CD4-positive, alpha-beta T cell (primary cell): ENCODE measurements at regions not wholly inside any gene's neighbourhood (a gene's known extent, or its start where the extent isn't known, plus 50 kb on each side); places are given as distances from the start of the nearest gene placed in this dataset.

Source experiments
- ATAC-seq: fragments of 200-7000 bp; cut with Tn5 transposase; one replicate; pipeline ENCODE4 v1.10.0; 2022; ENCODE audit warnings: mild to moderate bottlenecking; ENCODE audit not compliant: poor library complexity
- CTCF ChIA-PET: fragments of 350-600 bp; sonication (Branson Sonifier 250); formaldehyde crosslinking; loops from one replicate; lab custom pipeline; 2021; ENCODE audit warnings: antibody characterized with exemption, inconsistent platforms; lab: Charles Lee
- POLR2A ChIA-PET: fragments of 350-600 bp; sonication (Branson Sonifier 250); formaldehyde crosslinking; loops from one replicate; lab custom pipeline; 2021; ENCODE audit warnings: antibody characterized with exemption, inconsistent platforms; lab: Charles Lee
- DNase-seq, 14 experiments: peaks; one replicate each; pipeline ENCODE4 v3.0.0-alpha.2; 2013 to 2020; ENCODE audit warnings: mixed read lengths in 2 of 14
- H3K27ac ChIP-seq, 2 donors: one replicate each; pipeline versions ENCODE4 v1.5.1 to v1.7.0; 2013; ENCODE audit warnings: low read length in 2 of 2, low read depth in 1 of 2, mild to moderate bottlenecking in 1 of 2
- H3K27me3 ChIP-seq, 2 experiments: 1 replicate in 1 of 2; 2 replicates in 1 of 2; pipeline versions ENCODE4 v1.6.1 to v1.7.0; 2013; ENCODE audit warnings: low read length in 2 of 2, control low read depth in 1 of 2, mild to moderate bottlenecking in 1 of 2, moderate library complexity in 1 of 2; ENCODE audit not compliant: insufficient read depth in 2 of 2, control insufficient read depth in 1 of 2
- H3K36me3 ChIP-seq: one replicate; pipeline ENCODE4 v1.6.1; 2013; ENCODE audit warnings: low read length, control low read depth; ENCODE audit not compliant: insufficient read depth
- H3K4me1 ChIP-seq: one replicate; pipeline ENCODE4 v1.6.1; 2013; ENCODE audit warnings: low read length, control low read depth; ENCODE audit not compliant: insufficient read depth
- H3K4me3 ChIP-seq: one replicate; pipeline ENCODE4 v1.5.1; 2013; ENCODE audit warnings: mild to moderate bottlenecking, low read length, moderate library complexity
- H3K9me3 ChIP-seq, 2 experiments: 1 replicate in 1 of 2; 2 replicates in 1 of 2; pipeline versions ENCODE4 v1.6.1 to v1.7.0; 2013; ENCODE audit warnings: low read length in 2 of 2, mild to moderate bottlenecking in 2 of 2, control low read depth in 1 of 2, moderate library complexity in 1 of 2; ENCODE audit not compliant: control insufficient read depth in 1 of 2, insufficient read depth in 1 of 2
- H3K27ac Mint-ChIP-seq: one replicate; pipeline ENCODE4 v1.8.0; 2020; ENCODE audit warnings: mixed read lengths
- H3K27me3 Mint-ChIP-seq: one replicate; pipeline ENCODE4 v1.8.0; 2021; ENCODE audit warnings: mixed read lengths
- H3K36me3 Mint-ChIP-seq: one replicate; pipeline ENCODE4 v1.8.0; 2021; ENCODE audit warnings: low read depth, mixed read lengths
- H3K4me1 Mint-ChIP-seq: one replicate; pipeline ENCODE4 v1.8.0; 2021; ENCODE audit warnings: low read depth, mixed read lengths
- H3K4me3 Mint-ChIP-seq: one replicate; pipeline ENCODE4 v1.8.0; 2020; ENCODE audit warnings: mild to moderate bottlenecking, mixed read lengths
- H3K9me3 Mint-ChIP-seq: one replicate; pipeline ENCODE4 v1.8.0; 2020; ENCODE audit warnings: mixed read lengths
- intact Hi-C, 2 experiments: fragments of 100-400 bp; cut with DNase I in 1 of 2; cut with micrococcal nuclease in 1 of 2; formaldehyde crosslinking; loops; one replicate each; pipeline versions ENCODE4 v1.15.1 to v1.9.0; 2023 to 2025; cut with DNase I, micrococcal nuclease
- TF ChIP-seq, protein P1 (sequence below): fragments of 200-600 bp; IDR thresholded peaks from one replicate; pipeline ENCODE4 v1.8.0; 2022; ENCODE audit warnings: antibody characterized with exemption, mild to moderate bottlenecking

DNA sequence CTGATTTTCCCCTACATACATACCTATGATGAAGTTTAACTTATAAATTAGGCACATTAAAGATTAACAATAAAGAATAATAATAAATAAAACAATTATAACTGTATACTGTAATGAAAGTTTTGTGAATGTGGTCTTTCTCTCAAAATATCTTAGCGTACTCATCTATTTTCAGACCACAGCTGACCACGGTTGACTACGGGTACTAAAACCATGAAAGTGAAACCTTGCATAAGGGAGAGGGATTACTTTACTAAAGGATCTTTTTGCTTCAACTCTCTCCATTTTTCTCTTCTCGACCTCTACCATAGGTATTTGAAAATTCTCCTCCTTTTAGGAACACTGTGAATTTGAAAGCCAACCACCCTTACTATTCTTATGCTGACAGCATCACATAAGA lies 475.5 kb downstream of the CETN3 start:
- Mint-ChIP-seq H3K4me1 (no peaks in the 10 kb centered on the region), H3K9me3 (peaks cover 9% of the 10 kb centered on the region), H3K27ac (no peak overlapping the region), H3K4me3 (no peak overlapping the region), H3K36me3 (no peaks in the 10 kb centered on the region), H3K27me3 (no peaks in the 10 kb centered on the region)
- ATAC-seq, result no peak
- Histone ChIP-seq H3K27me3 (no peaks in the 10 kb centered on the region), H3K27ac (no peak overlapping the region), H3K4me3 (no peak overlapping the region), H3K4me1 (no peaks in the 10 kb centered on the region), H3K36me3 (no peaks in the 10 kb centered on the region), H3K9me3 (no peaks in the 10 kb centered on the region)
- TF ChIP-seq, protein P1, sequence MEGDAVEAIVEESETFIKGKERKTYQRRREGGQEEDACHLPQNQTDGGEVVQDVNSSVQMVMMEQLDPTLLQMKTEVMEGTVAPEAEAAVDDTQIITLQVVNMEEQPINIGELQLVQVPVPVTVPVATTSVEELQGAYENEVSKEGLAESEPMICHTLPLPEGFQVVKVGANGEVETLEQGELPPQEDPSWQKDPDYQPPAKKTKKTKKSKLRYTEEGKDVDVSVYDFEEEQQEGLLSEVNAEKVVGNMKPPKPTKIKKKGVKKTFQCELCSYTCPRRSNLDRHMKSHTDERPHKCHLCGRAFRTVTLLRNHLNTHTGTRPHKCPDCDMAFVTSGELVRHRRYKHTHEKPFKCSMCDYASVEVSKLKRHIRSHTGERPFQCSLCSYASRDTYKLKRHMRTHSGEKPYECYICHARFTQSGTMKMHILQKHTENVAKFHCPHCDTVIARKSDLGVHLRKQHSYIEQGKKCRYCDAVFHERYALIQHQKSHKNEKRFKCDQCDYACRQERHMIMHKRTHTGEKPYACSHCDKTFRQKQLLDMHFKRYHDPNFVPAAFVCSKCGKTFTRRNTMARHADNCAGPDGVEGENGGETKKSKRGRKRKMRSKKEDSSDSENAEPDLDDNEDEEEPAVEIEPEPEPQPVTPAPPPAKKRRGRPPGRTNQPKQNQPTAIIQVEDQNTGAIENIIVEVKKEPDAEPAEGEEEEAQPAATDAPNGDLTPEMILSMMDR, result no peak
- DNase-seq, result no peak
- ChIA-PET CTCF (no interaction called here), POLR2A (no interaction called here)
- intact Hi-C loops, result no loop called here

GRCh38 chr5:89932771-89933181 lies 476.8 kb downstream of the CETN3 start:
- peaks cover 9% of the 10 kb centered on the region for H3K9me3 Mint-ChIP-seq
- POLR2A ChIA-PET, result no interaction called here
- TF ChIP-seq, protein P1, result no peak
- Histone ChIP-seq H3K9me3 (no peaks in the 10 kb centered on the region), H3K27me3 (no peaks in the 10 kb centered on the region), H3K4me3 (no peak overlapping the region), H3K27ac (no peak overlapping the region), H3K4me1 (no peaks in the 10 kb centered on the region), H3K36me3 (no peaks in the 10 kb centered on the region)
- H3K36me3 Mint-ChIP-seq, result no peaks in the 10 kb centered on the region
- no peaks in the 10 kb centered on the region for H3K4me1 Mint-ChIP-seq
- CTCF ChIA-PET, result no interaction called here
- no peaks in the 10 kb centered on the region for H3K27me3 Mint-ChIP-seq
- no peak overlapping the region for H3K27ac Mint-ChIP-seq
- DNase-seq (no peak), ATAC-seq (no peak)
- no peak overlapping the region for H3K4me3 Mint-ChIP-seq
- intact Hi-C loops, result no loop called here

- ATAC-seq (no peak), DNase-seq (no peak)
- Histone ChIP-seq H3K9me3 (no peaks in the 10 kb centered on the region), H3K4me1 (no peaks in the 10 kb centered on the region), H3K27me3 (no peaks in the 10 kb centered on the region), H3K36me3 (no peaks in the 10 kb centered on the region), H3K27ac (no peak overlapping the region), H3K4me3 (no peak overlapping the region)
- no peak overlapping the region for H3K27ac Mint-ChIP-seq
- no peaks in the 10 kb centered on the region for H3K27me3 Mint-ChIP-seq
- H3K9me3 Mint-ChIP-seq, result peaks cover 10% of the 10 kb centered on the region
- H3K4me1 Mint-ChIP-seq, result no peaks in the 10 kb centered on the region
- no peak overlapping the region for H3K4me3 Mint-ChIP-seq
- ChIA-PET CTCF (no interaction called here), POLR2A (no interaction called here)
- TF ChIP-seq, protein P1, result no peak
- intact Hi-C loops, result no loop called here
- H3K36me3 Mint-ChIP-seq, result no peaks in the 10 kb centered on the region
Observed at GRCh38 chr5:89930591-89931392, 478.8 kb downstream of the CETN3 start.
